K562 (cell line): ENCODE measurements at regions not wholly inside any gene's neighbourhood (a gene's known extent, or its start where the extent isn't known, plus 50 kb on each side); places are given as distances from the start of the nearest gene placed in this dataset.

Source experiments
- ATAC-seq: fragments of 200-7000 bp; cut with Tn5 transposase; 3 replicates; pipeline ENCODE4 v1.9.1; 2020; ENCODE audit warnings: moderate library complexity
- BruUV-seq: library from RNA; stranded (reverse); fragments of 400-500 nt; replicated peaks from 2 replicates; lab custom pipeline; 2021; lab: Mats Ljungman, UMichigan
- CTCF ChIA-PET: fragments of 300-600 bp; formaldehyde crosslinking; extraction: SDS; loops from one replicate; lab custom pipeline; 2021; ENCODE audit warnings: low intra/inter-chr PET ratio; lab: Yijun Ruan, JAX
- POLR2A ChIA-PET: fragments of 300-600, 350-650 bp; sonication (Branson Sonifier 250); formaldehyde crosslinking; extraction: SDS; loops from one replicate; lab custom pipeline; 2021; ENCODE audit warnings: antibody characterized with exemption, inconsistent platforms; lab: Yijun Ruan, JAX
- DNase-seq, 4 experiments: peaks; one replicate each; pipeline versions ENCODE4 v3.0.0 to v3.0.0-alpha.2; 2011 to 2018; ENCODE audit warnings: low spot score in 3 of 4, mixed read lengths in 3 of 4; ENCODE audit errors: extremely low read depth in 1 of 4
- FAIRE-seq: peaks from 2 replicates; lab custom pipeline; 2011; peaks lifted over from hg19 to GRCh38; lab: Jason Lieb, UNC
- H2AFZ ChIP-seq: 2 replicates; pipeline ENCODE4 v1.6.0; 2011; ENCODE audit warnings: low read depth, low read length, control low read depth, inconsistent platforms
- H3K27ac ChIP-seq: fragments of 200-600 bp; 3 replicates; pipeline ENCODE4 v1.8.0; 2011; ENCODE audit warnings: low read depth, mild to moderate bottlenecking, control low read depth, inconsistent platforms, low read length, moderate library complexity, mixed read lengths; ENCODE audit errors: extremely low read depth
- H3K27me3 ChIP-seq, 2 experiments: fragments of 300-600 bp in 1 of 2; 2 replicates in 1 of 2; 3 replicates in 1 of 2; pipeline versions ENCODE4 v1.6.0 to v1.8.0; 2011; ENCODE audit warnings: inconsistent platforms in 2 of 2, low read length in 2 of 2, mild to moderate bottlenecking in 1 of 2, mixed read lengths in 1 of 2, moderate library complexity in 1 of 2; ENCODE audit not compliant: control insufficient read depth in 2 of 2, insufficient read depth in 2 of 2
- H3K36me3 ChIP-seq: fragments of 300-600 bp; 3 replicates; pipeline ENCODE4 v1.8.0; 2011; ENCODE audit warnings: mild to moderate bottlenecking, low read length, inconsistent platforms; ENCODE audit not compliant: control insufficient read depth, insufficient read depth
- H3K4me1 ChIP-seq, 2 experiments: fragments of 200-600 bp in 1 of 2; replicated peaks in 1 of 2; 2 replicates in 1 of 2; 3 replicates in 1 of 2; pipeline versions ENCODE4 v1.5.1 to v1.8.0; 2011; ENCODE audit warnings: inconsistent platforms in 2 of 2, low read length in 2 of 2, mild to moderate bottlenecking in 1 of 2, mixed read lengths in 1 of 2, moderate library complexity in 1 of 2; ENCODE audit not compliant: control insufficient read depth in 2 of 2, insufficient read depth in 2 of 2
- H3K4me2 ChIP-seq: 2 replicates; pipeline ENCODE4 v1.6.1; 2011; ENCODE audit warnings: low read length, control low read depth, inconsistent platforms, mixed read lengths; ENCODE audit not compliant: insufficient read depth
- H3K4me3 ChIP-seq: fragments of 200-600 bp; sonication (generic), shearing (Covaris generic); 2 replicates; pipeline ENCODE4 v1.5.1; 2016; ENCODE audit warnings: control low read depth, inconsistent platforms
- H3K79me2 ChIP-seq: fragments of 200-600 bp; 3 replicates; pipeline ENCODE4 v1.8.0; 2011; ENCODE audit warnings: low read length, inconsistent platforms; ENCODE audit not compliant: control insufficient read depth, insufficient read depth
- H3K9ac ChIP-seq, 2 experiments: 2 replicates each; pipeline versions ENCODE4 v1.6.0 to v1.6.1; 2011; ENCODE audit warnings: low read depth in 2 of 2, low read length in 2 of 2, control low read depth in 1 of 2, inconsistent platforms in 1 of 2, mild to moderate bottlenecking in 1 of 2, mixed read lengths in 1 of 2; ENCODE audit not compliant: insufficient read depth in 1 of 2
- H3K9me1 ChIP-seq: one replicate; pipeline ENCODE4 v1.6.0; 2011; ENCODE audit warnings: inconsistent platforms, mild to moderate bottlenecking, low read length, moderate library complexity; ENCODE audit not compliant: control insufficient read depth, insufficient read depth
- H3K9me3 ChIP-seq: replicated peaks from 2 replicates; pipeline ENCODE4 v1.5.1; 2011; ENCODE audit warnings: low read depth, low read length, inconsistent platforms; ENCODE audit not compliant: control insufficient read depth, insufficient read depth
- H4K20me1 ChIP-seq: replicated peaks from 2 replicates; pipeline ENCODE4 v1.6.1; 2011; ENCODE audit warnings: low read length, inconsistent platforms, mixed read lengths; ENCODE audit not compliant: control insufficient read depth, insufficient read depth
- MAFF ChIP-seq: IDR thresholded peaks from 2 replicates; pipeline ENCODE4 v1.6.1; 2012; ENCODE audit warnings: low read length, improper control_type of control experiment
- MAFK ChIP-seq: IDR thresholded peaks from 2 replicates; pipeline ENCODE4 v1.6.1; 2011; ENCODE audit warnings: low read length, improper control_type of control experiment
- NR2C1 ChIP-seq, 2 experiments: fragments of 450-650 bp; IDR thresholded peaks; 2 replicates each; pipeline ENCODE4 v1.6.1; 2017; ENCODE audit warnings: mild to moderate bottlenecking in 2 of 2, antibody characterized with exemption in 1 of 2, inconsistent platforms in 1 of 2, missing compliant biosample characterization in 1 of 2, missing genetic modification characterization in 1 of 2
- SMAD1 ChIP-seq: fragments of 150-350 bp; IDR thresholded peaks from 2 replicates; pipeline ENCODE4 v1.6.1; 2014; ENCODE audit warnings: low read length, low read depth; ENCODE audit not compliant: partially characterized antibody
- WGBS: fragments of 100-300 bp; shearing (Covaris generic); methylation state at CpG from one replicate; pipeline ENCODE4 v1.1.6; 2016; ENCODE audit warnings: low coverage, mixed read lengths; ENCODE audit not compliant: insufficient coverage; ENCODE audit errors: missing lambda C conversion rate; 5-methylcytosine and 5-hydroxymethylcytosine counted together
- in situ Hi-C: fragments of 300-500 bp; cut with MboI; formaldehyde crosslinking; loops from 4 replicates; pipeline ENCODE4 v1.15.0; 2018; ENCODE audit warnings: inconsistent platforms, mixed read lengths
- intact Hi-C: fragments of 100-400 bp; cut with micrococcal nuclease; formaldehyde crosslinking; loops from 2 replicates; pipeline ENCODE4 v1.14.2; 2022

DNA sequence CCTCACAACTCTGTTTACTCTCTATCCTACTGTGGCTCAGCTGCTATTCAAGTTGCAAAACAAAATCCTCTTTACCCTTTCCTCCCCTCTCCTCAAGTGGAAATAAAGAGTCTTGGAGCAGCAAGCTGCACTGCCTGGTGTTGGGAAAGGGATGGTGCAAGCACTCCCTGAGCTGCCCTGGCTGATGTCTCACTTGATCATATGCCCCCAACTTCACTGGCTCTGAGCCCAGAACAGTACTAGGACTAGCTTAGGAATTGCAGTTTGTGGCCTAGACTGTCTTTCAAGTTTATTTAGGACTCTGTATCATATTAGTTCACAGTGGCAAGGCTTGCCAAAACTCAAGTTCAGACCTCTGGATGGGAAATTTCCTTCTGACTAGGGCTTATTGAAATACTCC, 1683.8 kb upstream of the SEL1L start (continued):
- TF ChIP-seq NR2C1 (IDR thresholded peaks at IDR 0.05): no peak
- no peak for TF ChIP-seq NR2C1 (tag; IDR thresholded peaks at IDR 0.05)
- TF ChIP-seq, all 486 proteins: peak for 0

DNA sequence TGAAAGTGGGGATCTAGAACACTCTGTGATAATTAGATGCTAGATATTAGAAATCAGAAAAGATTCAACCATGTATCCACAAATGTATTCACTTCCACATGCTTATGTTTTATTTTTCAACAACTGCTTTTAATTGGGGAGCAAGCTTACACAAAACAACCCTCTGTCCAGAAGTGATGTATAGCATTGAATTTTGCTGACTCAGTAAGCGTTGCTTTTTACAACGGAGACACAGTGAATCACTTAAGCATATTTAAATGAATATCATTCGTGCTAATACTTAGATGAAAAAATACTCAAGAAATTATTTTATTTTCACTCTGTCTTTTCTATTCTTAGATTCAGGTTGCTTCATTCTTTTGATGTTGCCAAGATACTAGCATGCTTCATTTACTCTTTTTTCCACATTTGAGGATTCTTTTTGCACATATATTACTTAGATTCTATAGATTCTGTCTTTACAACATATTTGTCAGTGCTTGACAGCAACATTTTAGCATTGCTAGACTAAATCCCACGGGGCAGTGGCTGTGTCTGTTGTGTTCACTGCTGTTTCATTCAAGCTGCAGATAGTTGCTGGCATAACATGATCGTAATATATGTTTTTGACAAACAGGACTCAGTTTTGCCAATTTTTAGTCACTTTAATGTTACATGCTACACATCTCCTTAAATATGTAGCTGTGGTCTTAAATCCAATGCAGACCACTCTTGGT, 1714.4 kb upstream of the SEL1L start:
- Histone ChIP-seq H4K20me1 (no peaks in the 10 kb centered on the region), H3K36me3 (no peaks in the 10 kb centered on the region), H3K4me2 (no peak overlapping the region), H3K9ac (no peak overlapping the region), H3K27me3 (no peaks in the 10 kb centered on the region), H2AFZ (no peak overlapping the region), H3K9me1 (no peaks in the 10 kb centered on the region), H3K4me1 (no peaks in the 10 kb centered on the region), H3K27ac (no peak overlapping the region), H3K4me3 (no peak overlapping the region), H3K79me2 (no peaks in the 10 kb centered on the region), H3K9me3 (no peaks in the 10 kb centered on the region)
- BruUV-seq: no TSS peak
- ChIA-PET CTCF (no interaction called here), POLR2A (interaction anchor here (0.6 kb wide), 1 partner anchor 1521 kb away, joined by 3 read pairs; no protein-coding TSS in a partner anchor)
- in situ Hi-C loops (no loop called here), intact Hi-C loops (no loop called here)
- WGBS: 2% methylated on average over 5 of the region's 5 CpGs
- DNase-seq (no peak), FAIRE-seq (no peak), ATAC-seq (no peak)
- TF ChIP-seq MAFK: peak; percentile 52; the same call in 1 of the 2 replicates
- TF ChIP-seq MAFF: peak; percentile 39; the same call in 1 of the 2 replicates
- no peak for TF ChIP-seq SMAD1
